HG03442 (cell line): ENCODE measurements at regions not wholly inside any gene's neighbourhood (a gene's known extent, or its start where the extent isn't known, plus 50 kb on each side); places are given as distances from the start of the nearest gene placed in this dataset.
"Not testable (repeated sequence)": the region's sequence is repeated elsewhere in the genome, so short reads cannot be mapped to it uniquely, and the experiment has no call there.

ENCODE experiments used
- ATAC-seq: cut with Tn5 transposase; IDR thresholded peaks from one replicate; pipeline ENCODE4 v1.9.1; 2021; ENCODE audit warnings: mild to moderate bottlenecking, moderate library complexity; ENCODE audit not compliant: unreplicated experiment

DNA sequence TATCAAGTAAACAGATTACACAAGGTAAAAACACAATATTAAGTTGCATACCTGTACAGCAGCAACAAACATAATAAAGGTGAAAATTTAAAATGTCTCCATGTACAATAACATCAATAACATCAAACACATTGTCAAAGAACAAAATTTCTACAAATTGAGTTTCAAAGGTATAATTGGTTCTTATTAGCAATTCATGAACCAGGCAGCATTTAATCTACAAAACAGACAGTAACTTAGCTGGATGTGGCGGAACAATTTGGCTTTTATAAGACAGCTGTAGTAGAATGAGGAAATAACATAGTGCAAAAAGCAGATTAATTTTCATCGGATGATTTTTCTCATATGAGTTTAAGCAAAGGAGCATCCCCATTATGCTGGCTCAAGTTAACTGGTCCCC is 1176.8 kb downstream of the EFNA5 start:
- ATAC-seq, result no peak

DNA sequence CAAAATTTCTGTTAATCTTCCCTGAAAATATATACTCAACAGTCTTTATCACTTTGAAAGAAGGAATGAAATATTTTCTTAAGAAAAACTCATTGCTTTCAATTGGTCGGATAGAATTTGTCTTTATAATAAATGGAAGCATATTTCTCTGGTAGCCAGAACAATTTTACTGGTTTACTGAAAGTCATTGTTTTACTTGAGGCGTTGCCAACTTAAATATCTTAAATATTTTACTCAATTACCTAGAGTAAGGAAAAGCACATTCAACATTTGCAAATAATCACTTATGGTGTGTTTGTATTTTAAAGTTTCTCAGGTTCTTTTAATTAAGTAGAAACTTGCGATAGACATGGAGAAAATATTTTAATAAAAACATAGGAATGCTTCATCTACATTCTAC is 1181.7 kb downstream of the EFNA5 start:
- no peak for ATAC-seq

DNA sequence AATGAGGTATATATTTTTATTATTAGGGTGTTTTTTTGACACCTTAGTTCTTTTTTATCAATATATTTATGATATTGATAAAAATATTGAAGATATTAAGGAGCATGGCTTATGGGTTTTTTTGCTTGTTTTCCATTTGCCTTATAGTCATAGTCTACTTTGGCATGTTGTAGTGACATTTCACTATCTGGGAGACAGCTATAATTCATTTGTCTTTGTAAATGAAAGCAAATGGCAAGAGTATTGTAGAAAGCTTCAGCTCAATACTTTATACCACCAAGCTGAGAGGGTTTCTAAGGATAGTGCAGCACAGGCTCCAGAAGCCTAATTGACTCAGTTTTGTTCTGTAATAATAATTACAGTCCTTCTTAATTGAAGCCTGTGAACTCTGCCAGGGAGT is 1182.3 kb downstream of the EFNA5 start:
- ATAC-seq, result no peak

DNA sequence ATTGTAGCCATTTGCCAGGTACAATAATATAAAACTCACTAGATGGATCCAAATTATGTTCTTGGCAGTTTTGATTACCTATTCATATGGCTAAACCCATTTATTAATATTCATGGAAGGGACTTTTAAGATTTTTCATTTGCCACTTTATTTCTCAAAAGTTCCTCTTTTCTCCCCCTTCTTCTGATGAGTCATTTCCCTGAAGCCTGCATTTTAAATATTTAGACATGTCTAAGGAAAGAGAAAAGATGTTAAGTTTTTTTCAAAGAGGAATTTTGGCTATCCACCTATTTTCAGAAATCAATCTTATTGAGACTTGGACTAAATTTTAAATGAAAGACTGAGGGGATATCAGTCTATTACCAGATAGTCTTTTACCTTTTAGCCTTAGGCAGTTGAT is 1189.4 kb downstream of the EFNA5 start:
- no peak for ATAC-seq

DNA sequence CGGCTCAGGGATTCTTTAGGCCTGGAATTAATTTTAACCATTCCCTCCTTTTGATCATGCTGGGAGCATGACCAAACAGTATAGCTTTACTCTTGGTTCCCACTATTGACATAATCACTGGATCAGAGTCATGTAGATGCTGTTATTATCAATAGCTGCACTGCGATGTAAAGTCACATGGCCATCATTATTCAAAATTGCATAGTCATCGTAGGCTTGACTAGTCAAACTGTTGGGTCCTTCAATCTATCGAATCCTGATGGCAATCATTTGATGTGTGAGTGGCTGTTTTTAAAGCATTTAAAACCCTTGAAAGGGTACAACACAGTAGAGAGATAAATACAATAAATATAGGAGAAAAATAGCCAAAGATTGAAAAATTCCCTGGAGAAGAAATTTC is 1194.1 kb downstream of the EFNA5 start:
- no peak for ATAC-seq

DNA sequence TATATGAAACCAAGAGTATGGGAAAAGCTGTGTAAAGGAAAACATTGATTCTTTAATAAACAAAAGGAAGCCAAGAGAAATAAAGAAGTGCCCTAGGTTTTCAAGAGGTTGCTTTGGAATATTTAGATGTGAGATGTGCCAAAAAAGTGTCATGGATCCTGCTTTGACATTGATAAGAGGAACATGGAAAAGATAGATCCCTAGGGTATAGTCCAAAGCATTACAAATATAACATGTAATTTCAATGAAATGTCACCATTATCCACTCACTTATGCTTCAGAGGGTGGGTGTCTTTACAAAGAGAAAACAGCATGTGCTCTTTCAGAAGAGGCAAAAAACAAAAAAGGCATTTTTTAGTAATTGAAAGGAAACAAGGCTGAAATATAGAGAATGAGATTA is 1196.7 kb downstream of the EFNA5 start:
- no peak for ATAC-seq

DNA sequence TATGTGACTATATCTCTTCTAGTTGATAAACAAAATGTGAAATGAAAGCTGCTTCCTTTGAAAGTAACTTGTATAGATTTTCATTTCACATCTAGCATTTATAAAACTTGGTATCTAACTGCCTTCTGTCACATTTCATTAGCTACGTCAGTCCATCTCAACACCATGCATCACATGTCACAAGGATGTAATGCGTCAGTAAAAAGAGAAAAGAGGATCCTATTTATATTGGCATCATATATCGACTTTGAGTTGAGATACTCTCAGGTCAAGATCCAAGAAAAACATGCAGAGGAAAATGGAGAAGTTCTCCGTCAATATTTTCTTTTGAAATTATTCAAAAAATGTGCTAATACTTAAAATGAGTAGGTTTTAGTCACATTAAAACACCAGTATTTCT is 1211.2 kb downstream of the EFNA5 start:
- ATAC-seq, result no peak

DNA sequence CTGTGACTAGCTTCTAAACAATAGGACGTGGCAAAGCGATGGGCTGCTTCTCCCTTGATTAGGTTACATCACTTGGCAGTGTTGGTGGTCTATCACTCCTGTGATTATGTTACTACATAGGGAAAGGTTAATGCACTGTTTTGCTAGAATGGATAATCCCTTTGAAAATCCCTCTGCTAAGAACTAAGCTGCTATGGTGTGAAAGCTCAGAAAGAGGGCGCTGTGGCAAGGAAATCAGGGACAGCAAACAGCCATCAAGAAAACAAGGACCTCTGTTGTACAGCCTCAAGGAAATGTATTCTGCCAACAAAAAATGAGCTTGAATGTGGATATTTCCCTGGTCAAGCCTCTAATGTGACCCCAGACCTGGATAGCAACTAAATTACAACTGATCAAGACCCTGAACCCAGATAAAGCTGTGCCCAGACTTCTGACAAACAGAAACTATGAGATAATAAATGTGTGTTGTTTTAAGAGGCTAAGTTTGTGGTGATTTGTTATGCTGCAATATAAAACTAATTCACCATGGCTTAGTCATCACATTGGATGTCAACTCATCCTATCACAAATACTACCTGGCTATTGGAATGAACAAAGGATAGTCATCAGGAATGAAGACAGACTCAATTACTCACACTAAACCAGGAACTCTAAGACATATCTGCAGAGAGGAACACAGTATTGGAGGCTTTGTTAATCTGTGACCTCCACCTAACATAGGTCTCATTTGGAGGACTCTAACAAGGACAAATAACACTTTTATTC is 1215.9 kb downstream of the EFNA5 start:
- no peak for ATAC-seq

DNA sequence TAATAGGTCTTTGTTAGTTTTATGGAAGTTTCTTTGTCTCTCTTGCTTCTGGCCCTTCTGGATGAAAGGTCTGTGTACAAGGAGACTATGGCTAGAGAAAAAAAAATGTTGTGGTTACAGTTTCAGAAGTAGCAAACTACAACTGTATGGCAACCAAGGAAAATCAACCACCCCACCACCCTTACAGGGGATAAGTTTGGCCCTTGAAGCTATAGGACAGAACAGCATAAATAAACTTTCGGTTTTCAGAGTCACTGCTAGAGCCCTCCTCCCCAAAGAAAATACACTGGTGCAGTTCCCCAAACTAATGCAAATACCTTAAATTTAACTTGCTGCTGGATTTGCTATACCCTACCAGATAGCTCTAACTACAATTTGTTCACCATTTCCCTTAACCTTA is 1216.7 kb downstream of the EFNA5 start:
- ATAC-seq, result no peak

DNA sequence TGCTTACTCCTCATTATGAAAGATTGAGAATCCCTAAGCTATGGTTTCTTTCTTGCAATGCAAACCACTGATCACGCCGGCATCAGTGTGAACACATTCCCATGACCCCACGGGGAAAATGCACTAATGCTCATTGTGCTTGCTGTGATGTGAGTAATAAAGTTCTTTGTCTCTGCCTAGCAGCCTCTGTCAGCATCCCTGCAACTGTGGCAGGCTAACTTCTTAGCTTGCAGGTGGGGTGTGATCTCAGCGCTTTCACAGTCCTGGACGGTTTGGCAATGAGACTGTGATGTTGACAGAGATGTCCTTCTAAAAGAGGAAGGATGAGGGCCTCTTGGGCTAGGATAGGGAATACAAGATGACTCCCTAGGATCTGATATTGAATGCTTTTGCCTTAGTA is 1218.7 kb downstream of the EFNA5 start:
- ATAC-seq, result no peak

DNA sequence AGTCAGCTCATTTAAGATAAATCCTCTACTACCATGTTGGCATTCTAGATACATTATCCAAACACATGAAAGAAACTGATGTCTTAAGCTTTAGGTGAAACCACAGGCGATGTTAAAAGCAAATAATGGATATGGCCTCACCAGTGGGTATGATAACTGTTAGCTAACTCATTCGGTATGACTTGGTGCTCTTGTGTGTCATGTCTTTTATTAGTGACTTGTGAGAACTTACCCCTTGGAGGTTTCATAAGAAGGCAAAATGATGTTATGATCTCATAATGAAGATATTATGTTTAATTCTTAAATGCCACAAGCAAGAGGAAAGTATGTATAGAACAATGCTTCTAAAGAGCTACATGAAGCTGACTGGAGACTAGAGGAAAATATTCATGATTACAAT is 1227.0 kb downstream of the EFNA5 start:
- ATAC-seq, result no peak

DNA sequence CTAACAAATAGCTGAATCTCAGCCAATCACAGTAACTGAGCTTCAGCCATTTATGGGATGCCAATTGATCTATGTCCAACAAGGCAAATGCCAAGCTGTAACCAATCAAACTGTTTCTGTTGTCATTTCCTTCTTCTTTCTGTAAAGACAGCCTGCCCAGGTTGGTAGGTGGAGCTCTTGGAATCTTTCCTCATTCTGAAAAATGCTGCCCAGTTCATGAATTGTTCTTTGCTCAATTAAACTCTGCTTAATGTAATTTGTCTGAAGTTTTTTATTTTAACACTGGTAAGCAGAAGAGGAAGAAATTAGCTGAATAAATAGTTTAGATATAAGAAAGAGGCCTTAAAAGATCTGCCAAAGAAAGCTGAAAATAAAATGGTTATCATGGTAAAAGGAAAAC is 1235.6 kb downstream of the EFNA5 start:
- no peak for ATAC-seq

DNA sequence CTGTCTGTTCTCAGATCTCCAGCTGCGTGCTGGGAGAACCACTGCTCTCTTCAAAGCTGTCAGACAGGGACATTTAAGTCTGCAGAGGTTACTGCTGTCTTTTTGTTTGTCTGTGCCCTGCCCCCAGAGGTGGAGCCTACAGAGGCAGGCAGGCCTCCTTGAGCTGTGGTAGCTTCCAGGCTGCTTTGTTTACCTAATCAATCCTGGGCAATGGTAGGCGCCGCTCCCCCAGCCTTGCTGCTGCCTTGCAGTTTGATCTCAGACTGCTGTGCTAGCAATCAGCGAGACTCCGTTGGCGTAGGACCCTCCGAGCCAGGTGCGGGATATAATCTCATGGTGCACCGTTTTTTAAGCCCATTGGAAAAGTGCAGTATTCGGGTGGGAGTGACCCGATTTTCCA is 1240.0 kb downstream of the EFNA5 start:
- ATAC-seq, result not testable (repeated sequence)

DNA sequence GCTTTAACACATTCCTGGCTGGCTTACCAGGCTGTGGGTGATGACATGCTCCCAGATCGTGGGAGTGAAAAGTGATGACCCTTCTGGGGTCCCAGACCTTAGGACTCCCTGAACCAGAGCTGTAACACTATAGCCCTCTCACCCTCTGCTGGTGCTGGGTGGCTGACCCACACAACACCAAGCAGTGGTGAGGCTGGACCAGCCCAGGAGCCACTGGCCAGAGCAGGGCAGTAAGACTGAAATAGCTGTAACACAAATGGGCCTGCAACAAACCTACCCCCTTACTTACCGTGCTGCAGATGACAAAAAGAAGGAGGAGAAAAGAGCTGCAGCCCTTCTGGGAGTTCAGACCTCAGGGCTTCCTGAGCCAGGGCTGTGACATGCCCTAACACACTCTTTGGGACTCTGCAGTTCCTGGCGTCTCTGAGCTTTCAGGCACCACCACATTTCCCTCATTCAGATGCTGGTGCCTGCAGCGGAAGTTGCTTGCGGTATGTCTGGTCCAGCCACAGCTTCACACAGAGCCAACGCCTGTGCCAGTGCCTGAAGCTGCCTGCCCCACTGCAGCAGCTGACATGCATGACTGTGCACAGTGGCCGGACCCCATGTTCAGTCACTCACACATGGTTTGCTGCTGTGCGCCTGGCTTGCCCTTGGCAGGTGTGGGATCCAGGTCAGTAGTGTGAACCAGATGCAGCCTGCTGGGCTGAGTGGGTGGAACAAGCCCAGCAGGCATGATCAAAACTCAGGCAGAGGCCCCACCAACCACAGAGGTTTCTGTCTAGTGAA is 1247.4 kb downstream of the EFNA5 start:
- no peak for ATAC-seq

DNA sequence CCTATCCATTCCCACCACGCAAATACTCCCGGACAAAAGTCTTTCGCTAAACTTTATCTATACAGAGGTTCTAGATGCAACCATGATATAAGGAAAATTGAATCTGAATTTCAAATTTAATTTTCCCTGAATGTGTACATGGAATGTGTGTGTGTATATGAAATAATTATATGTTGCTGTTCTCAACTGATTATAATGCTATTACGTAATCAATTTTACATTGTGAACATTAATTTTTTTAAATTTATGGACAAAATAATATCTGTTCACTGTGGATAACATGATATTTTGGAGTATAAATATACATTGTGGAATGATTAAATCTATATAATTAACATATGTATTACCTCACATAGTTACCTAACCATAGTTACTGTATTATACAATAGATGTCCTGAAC is 1250.6 kb downstream of the EFNA5 start:
- ATAC-seq, result no peak

DNA sequence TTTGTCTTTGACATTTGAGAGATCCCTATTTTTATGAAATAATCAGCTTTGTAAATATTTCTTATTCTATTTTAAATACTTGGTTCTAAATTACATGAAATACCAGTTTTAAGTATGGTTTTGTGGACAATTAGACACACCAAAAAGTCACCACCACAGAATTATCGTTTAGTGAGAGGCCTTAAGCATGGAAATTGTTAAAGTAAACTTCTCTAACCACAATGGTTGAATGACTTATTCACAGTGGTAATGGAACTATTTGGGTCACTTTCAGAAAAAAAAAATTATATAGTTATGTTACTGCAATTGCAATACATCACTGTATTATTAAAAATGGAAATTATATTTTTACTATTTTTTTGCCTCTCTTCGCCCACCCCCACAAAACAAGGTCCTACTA is 1252.5 kb downstream of the EFNA5 start:
- ATAC-seq, result no peak

DNA sequence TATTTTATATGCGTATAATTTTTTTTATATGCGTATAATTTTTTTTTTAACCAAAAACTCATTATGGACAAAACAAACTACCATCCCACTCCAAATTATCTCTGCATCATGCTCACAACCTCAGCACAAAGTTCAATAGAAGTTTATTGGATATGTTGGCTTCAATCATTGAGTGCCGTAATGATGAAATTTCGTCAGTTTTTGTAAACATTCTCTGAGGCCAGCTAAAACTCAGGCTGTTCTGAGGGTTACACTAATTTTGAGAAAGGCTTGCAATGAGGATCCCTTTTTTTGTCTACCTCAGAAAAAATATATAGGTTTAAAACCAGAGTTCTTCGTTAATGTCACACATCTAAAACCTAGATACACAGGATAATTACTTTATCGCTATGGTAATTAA is 1253.2 kb downstream of the EFNA5 start:
- no peak for ATAC-seq

DNA sequence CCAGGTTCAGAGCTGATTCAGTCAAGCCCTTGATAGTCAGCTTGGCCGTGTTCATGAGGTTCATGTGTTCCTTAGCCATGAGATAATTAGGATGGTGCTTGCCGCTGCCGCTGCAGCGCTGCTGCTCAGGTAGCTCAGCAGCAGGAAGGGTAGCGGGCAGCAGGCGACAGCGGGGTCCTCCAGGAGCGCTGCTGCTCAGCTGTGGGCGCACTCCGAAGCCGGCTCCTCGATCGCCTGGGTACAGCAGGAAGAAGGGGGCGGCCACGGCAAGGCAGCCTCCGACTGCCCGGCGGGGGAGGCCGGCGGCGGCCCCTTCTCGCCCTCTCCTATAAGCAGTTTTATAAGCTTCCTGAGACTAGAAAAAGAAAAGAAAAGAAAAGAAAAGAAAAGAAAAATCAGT is 1253.6 kb downstream of the EFNA5 start:
- ATAC-seq, result no peak

DNA sequence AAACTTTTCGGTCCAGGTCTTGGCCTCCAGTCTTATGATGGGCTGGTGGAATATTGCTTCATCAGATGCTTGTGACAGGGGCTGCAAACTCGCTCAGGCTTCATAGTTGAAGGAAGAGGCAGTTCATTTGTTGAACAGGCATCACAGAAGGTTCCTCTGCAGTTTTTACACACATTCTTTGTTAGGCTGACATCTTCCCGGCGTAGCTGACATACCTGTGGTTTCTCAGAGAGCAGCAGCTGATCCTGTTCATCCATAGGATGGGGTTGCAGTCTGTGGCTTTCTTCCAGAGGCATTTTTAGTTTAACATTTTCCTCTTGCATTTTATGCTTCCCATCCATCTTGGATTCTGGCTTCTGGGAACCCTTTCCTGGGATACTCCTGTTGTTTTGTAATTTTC is 1255.2 kb downstream of the EFNA5 start:
- no peak for ATAC-seq

DNA sequence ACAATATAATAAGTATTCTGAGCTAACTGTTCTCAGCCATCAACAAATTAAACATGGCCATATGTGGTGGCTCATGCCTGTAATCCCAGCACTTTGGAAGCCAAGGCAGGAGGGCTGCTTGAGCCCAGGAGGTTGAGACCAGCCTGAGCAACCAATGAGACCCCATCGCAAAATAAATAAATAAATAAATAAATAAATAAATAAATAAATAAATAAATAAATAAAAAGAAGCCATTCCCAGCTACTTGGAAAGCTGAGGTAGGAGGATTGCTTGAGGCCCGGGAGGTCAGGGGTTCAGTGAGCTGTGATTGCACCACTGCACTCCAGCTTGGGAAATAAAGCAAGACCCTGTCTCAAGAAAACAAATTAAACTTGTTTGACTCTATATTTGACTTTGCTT is 1256.4 kb downstream of the EFNA5 start:
- ATAC-seq, result no peak

DNA sequence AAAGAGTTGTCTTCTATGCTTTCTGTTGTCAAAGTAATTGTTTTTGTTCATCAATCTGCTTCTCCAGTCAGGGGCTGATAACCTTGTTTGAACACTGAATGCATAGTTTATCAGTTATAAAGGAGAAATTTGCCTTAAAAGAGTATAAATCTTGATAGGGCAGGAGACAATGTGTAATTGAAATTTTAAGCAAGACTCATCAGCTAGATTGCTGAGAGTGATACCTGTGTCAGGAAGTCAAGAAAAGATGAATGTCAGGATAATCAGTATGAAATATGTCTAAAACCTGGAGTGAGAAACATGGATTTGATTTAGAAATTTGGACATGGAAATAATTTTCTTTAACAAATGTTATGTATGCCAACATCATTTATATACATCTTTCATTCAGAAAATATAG is 1258.1 kb downstream of the EFNA5 start:
- no peak for ATAC-seq

DNA sequence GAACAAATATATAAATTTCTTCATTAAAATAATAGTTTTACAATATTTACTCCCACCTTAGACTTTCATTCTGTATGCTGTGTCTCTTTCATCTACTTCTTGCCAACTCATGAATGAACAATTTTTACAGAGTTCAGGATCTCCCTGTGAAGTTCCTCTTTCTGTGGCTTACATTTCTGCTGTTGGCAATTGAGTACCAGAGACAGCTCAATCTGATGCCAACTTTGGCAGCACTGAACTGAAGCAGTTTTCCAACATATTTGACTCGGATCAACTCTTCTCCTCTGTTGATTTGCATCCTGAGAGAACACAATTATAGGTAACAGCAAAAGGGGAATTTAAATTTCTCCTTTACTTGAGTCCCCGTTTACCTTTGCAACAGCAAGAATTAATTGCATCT is 1262.2 kb downstream of the EFNA5 start:
- ATAC-seq, result no peak

DNA sequence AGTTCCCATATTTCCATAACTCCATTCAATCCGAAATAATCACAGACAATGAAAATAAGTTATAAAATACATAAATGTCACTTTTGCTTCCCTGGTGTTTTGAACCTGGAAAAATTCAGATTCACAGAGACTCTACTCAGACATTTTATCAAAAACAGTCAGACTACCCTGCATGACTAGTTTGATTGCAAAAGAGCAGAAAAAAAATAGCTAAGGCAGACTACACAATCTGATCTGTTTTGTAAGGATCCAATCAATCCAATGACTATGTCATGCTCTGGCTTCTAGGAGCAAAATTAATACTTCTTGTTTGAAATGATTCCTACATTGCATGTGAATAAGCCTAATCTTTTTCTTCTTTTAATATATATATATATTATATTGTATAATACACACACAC is 1262.6 kb downstream of the EFNA5 start:
- no peak for ATAC-seq
